HT-29 (cell line): ENCODE measurements at regions not wholly inside any gene's neighbourhood (a gene's known extent, or its start where the extent isn't known, plus 50 kb on each side); places are given as distances from the start of the nearest gene placed in this dataset.

ENCODE experiments used
- DNase-seq: peaks from one replicate; pipeline ENCODE4 v3.0.0-alpha.2; 2015; ENCODE audit warnings: low spot score

DNA sequence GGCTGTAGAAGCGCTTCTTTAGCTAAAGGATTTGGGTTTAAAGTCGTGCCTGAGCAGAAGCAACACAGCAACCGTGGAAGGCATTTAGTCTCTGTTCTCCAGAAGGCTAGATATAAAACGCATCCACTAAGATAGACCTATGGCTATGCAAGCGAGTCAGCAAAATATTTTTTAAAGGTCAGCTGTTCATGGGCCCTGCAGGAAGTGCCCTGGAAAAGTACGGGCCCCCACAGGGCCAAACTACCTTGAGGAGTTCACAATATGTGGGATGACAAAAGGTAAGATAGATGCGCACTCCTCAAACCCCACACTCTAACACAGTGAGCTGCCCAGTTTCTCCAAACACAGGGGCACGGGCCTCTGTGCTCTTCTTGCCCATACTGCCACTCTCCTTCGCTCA, 261.6 kb downstream of the VPS13C start:
- no peak for DNase-seq

DNA sequence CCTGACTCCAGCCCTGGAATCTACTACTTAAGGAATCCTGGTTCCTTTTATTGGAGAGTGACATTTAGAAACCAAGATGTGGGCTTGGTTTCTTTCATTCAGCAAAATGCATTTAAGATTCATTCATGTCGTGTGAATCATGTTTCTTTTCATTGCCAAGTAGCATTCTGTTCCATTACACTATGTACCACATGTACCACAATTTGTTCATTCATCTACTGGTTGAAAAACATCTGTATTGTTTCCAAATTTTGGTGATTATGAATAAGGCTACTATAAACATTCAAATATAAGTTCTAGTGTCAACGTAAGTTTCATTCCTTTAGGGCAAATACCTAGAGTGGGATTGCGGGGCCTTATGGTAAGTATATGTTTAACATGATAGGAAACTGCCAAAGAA, 264.2 kb downstream of the VPS13C start:
- no peak for DNase-seq

DNA sequence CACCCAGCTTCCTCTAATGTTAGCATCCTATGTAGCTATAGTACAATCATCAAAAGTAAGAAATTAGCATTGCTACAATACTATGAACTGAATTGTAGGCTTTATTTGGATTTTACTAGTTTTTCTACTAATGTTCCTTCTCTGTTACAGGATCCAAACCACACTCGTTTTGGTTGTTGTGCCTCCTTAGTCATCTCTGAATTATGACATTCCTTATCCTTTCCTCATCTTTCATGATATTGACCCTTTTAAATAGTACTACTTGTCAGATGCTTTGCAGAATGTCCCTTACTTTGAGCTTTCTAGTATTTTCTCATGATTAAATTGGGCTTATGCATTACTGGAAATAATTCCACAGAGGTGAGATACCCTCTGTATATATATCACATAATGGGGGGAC, 265.4 kb downstream of the VPS13C start:
- no peak for DNase-seq

DNA sequence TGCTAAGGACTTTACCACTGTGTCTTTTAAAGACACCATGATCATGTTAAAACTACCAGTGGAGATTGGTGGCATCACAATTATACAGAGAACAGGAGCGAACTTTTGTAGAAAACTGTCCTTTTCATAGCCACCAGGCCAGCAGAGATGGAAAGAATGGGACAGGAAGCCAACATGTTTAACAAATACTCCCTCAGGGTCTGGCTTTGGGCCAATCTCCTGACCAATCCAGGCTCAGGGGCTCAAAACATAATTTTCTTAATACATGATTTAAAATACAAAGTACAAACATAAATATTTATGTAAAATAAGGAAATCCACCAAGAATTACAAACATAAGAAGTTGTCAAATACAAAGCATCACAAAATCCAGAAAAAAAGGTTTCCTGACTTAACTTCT, 266.0 kb downstream of the VPS13C start:
- no peak for DNase-seq

DNA sequence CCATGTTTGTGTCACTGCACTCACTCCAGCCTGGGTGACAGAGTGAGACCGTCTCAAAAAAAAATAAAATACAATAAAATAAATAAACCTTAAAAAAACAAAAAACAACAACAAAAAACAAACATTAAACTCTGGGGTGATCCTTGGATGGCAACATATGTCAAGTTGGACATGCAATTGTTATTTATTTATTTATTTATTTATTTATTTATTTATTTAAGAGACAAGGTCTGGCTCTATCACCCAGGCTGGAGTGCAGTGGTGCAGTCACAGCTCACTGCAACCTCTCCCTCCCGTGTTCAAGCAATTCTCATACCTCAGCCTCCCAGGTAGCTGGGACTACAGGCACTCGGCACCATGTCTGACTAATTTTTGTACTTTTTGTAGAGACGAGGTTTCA, 275.5 kb downstream of the VPS13C start:
- DNase-seq, result no peak

DNA sequence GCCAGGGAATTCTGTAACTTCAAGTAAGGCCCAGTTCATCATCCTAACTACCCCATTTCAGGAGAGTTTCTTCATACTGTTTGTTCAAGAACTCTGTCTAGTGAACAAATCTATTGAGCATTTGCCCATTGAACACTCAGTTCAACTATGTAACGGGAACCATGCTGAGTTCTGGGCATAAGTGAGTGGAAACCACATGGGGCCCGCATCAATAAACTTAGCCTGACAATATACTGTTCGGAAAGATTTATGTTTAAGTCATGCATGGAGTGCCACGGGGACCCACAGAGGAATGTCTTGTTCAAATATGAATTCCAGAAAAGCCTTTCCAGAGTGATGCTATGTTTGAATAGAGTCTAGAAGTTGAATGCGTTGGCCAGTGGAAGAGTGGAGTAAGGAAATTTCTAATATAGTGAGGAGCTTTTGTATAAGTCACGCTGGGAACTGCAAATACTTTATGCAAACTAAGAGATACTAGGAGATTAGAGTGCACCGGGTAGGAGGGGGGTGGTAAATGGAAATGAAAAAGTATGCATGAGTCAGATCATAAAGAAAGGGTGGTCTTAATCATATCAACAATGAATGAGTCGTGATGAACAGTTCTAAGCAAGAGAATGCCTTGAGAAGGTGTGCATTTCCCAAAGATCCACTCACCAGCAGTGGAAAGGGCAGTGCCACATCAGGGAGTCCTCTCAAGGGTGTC, 279.8 kb downstream of the VPS13C start:
- no peak for DNase-seq

DNA sequence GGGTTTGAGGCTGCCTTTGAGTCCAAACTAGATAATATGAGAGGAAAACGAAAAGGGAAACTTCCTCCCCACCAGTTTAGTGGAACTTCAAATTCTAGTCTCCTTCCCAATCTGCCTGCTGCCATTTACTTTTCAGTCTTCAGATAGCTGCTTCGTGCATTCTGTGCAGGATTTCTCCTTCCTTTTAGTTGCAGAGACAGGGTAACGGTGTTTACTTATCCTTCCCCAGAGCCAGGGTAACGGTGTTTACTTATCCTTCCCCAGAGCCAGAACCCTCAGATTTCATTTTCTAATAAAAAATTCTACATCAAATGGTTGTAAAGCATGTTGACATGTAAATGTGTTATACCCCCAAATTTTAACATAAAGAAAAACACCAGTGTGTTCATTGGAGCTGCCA, 282.6 kb downstream of the VPS13C start:
- DNase-seq, result no peak

DNA sequence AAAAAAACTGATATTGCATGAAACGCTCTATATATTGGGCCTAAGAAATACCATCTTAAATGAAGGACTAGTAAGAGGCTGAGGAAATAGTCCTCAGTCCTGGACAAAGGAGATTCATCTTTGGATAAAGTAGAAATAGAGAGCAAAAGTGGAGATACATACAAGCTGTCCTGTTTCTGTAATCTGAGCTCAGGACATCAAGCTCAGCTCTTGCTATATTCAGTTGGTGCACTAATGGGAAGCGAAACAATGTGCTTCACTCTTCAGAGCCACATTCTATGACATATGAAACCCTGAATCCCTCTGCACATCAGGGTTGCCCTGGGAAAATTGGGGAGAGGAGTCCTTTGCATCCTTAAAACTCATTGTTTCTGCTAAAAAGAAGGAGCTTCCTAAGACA, 290.7 kb downstream of the VPS13C start:
- DNase-seq, result no peak

DNA sequence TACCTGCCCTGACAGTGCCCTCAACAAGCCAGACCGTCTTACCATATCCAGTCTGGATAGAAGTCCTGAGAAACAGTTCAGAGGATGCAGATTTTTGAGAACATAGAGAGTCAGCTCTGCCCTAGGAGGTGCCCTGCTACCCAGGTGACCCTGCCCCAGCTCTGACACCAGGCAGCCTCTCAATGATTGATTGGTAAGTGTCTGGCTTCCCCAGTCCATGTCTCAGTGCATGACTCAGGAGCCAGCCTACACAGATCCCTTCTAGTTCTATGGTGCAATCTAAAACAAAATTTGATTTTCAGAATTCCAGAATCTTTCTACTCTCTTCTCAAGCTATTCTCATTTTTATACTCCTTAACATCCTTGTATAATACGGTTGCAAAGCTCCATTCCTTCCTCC, 292.1 kb downstream of the VPS13C start:
- no peak for DNase-seq

DNA sequence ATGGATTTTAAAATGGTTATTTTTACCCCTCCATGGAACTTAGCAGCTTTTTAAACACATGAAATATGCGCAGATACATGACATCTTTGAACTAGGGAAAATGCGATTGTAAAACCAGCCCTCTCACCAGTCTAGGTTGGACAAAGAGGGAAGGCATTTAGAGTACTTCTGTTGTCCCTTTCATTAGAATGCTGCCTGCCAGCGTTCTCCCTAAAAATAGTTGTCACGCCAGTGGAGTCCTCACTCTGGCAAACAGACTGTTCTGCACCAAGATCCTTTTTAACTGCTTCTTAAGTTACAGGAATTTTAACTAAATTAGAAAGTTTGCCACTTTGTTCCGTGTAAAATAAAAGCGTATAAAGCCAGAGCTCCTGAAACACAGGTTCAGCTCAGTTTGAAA, 295.3 kb downstream of the VPS13C start:
- DNase-seq, result no peak

DNA sequence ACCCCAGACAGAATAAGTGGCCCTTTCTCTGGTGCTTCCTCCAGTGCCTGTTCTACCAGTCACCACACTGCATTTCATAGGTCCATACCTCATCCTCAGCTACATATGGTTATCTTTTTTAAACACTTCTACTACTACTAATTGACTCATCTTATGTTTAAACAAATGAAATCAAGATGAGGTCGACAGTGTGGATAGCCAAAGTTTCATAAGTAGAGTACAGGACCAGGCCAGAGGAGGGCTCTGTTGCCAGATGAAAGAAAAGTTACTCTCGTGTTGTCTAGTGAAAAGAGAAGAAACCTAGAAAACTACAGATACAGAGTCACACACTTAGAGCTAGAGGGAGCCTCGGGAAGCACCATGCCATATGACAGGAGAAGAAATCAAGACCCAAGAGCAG, 296.1 kb downstream of the VPS13C start:
- no peak for DNase-seq

DNA sequence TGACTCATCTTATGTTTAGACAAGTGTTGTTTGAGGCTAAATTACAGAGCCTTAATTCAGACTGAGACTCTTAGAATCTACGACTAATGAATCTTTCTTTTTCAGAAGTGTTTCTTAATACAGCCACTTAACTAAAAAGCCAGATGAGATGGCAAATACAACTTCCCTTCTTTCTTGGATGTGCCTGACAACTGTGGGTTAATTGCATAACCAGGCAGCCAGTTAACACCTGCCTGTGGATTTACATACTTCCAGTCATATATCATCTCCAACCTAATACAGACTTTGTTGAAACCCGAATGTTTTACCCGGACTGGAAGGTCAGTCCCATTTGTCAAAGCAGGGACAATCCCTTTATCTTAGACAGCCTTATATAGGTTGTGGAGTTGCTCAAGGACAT, 297.6 kb downstream of the VPS13C start:
- no peak for DNase-seq

DNA sequence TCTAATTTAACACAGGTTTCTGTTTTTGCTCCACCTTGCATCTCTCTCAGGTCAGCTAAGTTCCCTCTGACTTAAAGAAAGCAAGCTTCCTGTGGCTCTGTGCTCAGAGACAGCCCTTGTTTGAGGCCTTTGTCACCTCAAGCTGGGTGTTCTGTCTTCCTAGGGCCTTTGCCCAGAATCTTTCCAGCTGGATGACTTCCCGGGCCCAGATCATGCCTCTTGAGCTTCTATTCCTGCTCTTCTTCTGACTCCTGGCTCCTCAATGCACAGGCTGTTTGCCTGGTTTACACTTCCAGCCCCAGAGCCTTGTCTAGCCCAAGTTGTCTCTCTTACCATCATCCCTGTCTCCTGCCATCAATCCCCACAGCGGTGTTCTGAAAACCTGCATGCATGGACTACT, 300.6 kb downstream of the VPS13C start:
- DNase-seq, result no peak

DNA sequence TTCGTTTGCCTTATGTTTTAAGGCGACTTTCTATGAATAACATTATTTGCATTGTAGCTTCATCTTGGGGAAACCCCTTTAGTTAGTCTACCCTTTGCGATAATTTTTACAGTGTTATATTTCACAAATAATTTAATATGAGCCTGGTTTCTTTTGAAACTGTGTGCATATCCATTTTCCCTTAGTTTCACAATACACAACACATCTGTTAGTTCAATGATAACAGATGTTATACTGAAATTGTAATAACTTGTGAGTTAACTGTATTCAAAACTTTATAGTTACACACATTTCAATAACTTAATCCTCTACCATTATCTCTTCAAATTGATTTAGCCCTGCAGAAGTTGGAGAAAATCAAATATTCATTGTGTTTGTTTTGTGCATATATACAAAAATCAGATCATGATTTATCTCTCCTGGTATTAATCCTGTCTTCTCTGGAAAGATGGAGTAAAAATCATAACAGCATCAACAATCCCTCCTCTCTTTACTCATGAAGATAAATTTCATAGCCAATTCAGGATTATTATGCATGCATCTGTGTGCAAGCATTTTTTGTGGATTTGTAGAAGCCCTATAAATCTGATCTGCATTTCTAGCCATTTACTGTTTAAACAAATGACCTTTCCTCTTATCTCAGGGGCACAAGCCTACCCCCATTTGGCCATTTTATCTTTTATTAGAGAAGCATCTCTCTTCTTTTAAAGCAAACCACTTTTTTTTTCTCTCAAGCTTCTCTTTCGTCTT, 304.0 kb downstream of the VPS13C start:
- no peak for DNase-seq

DNA sequence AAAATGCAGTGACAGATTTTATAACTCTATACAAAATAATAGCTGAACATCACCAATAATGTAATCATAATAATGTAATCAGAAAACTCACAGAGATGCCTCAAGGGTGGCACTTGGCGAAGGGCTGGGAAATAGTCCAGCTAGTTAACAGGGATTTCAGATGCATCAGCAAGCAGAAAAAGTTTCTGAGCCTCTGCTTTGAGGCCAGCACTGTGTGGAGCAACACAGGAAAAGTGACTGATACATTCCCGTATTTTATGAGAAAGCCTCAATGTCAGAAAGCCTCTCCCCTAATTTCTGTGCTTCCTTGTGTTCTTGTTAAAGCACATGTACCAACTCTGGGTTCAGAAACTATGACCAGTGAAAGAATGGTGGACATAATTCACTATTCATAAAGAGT, 304.8 kb downstream of the VPS13C start:
- DNase-seq, result no peak

DNA sequence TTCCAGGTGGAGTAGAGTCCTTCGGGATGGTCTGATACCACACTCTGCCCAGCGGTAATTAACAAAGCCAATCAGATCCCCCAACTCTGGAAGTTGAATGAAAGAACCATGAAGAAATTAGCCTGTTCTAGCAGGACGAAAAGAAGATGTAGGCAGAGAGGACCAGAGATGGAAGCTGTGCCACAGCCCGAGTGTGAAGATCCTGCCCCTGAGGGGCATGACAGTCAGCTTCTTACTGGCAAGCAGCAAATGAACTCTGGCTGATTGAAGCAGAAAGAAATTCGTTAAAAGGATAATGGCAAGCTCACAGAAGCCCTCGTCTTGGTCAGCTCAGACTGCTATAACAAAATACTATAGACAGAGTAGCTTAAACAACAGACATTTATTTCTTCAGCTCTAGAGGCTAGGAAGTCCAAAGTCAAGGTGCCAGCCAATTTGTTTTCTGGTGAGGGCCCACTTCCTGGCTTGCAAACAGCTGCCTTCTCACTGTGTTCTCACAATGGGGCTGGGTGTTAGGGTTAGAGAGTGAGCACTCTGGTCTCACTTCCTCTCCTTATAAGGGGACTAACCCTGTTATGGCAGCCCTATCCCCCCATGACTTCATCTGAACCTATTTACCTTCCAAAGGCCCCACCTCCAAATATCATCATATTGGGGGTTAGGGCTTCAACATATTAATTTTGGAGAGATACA, 307.1 kb downstream of the VPS13C start:
- no peak for DNase-seq

DNA sequence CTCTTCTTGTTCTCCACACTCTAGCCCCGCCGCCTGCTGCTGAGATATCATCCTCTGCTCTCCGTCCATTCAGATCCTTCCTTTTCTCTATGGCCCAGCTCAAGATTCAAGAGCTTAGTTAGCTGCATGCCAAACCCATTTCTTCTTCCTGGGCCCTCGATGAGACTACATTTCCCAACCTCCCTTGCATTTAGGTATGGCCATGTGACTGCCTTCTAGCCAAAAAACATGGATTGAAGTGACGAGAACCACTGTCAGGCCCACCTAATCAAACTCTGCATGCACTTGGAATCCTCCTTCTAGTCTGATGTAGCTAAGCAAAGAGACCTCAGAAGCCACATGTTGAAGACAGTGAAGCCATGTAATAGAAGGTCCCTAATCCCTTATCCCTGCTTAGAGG, 308.2 kb downstream of the VPS13C start:
- no peak for DNase-seq

DNA sequence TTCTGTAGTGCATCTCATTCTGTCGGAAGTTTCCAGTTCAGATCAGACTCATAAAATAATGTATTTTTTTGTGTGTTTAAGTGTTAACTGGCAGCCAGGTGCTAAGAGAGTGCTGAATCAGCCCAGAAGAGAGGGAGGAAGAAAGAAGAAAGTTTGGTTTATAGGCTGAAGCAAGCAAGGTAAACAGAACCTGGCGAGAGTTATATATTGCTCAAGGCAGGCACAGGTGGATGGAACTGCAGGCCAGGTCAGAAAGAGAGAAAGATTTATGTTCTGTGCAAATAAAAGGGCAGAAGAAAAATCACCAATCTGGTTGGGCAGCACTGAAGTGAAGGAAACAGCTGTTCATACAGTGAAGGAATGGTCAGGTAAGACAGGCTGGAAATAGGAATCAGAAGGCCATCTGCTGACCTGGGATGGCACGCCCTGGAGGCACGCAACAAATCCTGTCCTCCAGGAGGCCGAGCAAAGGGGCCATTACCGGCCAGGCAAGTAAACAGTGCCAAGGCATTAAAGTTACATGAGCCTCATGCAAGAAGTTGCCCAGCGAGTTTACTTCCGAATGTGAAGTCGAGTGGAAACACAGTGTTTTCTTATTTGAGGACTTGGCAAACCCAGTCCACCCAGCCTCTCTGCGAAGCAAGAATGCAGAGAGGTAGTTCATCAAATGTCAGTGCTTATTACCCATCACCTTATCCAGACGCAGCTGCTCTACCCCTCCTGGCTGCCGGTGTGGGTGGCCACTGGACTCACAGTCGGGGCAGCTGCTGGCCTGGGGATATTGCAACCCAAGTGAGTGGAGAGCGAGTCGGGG, 309.8 kb downstream of the VPS13C start:
- peak; percentile 82 for DNase-seq

DNA sequence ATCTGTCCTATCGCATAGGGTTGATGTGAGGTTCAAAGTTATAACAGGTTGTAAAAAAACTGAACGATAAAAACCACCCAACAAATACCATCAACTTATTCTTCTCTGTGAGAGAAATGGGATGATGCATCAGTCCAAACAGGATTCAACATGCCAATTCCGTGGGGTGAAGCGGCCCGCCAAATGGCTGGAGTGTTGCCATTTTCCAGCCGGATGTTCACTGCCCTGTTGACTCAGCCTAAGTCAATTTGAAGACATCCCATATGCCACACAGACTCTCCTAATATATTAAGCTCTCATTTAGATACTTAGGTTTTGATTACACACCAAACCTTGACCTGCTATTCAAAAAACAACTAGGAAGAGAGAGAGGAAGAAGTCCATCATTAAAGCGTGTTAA, 311.1 kb downstream of the VPS13C start:
- DNase-seq, result peak; percentile 72

DNA sequence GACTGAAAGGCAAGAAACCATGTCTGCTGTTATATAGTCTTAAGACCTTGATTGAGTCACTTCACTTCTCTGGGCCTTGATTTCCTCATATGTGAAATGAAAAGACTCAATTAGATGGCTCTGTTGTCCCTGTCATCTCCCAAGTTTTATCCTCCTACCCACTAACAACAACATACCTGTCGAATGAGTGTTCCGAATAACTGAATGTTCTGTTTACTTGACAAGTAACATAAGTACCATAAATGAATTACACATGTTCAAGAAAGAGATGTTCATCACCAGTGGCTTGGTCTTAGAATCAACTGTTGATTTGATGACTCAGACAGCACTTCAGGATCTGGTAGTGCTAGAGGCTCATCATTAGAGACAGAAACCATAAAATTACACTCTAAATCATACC, 311.7 kb downstream of the VPS13C start:
- no peak for DNase-seq

DNA sequence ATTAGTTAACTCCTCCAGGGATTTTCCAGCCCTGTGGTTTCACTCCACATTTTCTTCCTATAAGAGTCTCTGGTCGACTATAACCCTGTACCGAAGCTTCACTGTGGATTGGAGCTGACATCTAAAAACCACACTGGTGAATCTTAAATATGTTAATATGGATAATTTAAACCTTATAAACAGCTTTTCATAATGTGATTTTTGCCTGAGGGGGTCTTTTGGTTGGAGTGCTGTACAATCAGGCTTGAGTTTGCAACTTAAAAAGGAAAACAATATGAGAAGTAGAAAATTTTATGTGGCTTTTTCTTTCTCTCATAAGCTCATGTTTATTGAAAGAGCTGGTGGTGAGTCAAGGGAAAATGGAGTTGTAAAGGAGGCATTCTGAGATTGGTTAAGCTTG, 313.7 kb downstream of the VPS13C start:
- no peak for DNase-seq

DNA sequence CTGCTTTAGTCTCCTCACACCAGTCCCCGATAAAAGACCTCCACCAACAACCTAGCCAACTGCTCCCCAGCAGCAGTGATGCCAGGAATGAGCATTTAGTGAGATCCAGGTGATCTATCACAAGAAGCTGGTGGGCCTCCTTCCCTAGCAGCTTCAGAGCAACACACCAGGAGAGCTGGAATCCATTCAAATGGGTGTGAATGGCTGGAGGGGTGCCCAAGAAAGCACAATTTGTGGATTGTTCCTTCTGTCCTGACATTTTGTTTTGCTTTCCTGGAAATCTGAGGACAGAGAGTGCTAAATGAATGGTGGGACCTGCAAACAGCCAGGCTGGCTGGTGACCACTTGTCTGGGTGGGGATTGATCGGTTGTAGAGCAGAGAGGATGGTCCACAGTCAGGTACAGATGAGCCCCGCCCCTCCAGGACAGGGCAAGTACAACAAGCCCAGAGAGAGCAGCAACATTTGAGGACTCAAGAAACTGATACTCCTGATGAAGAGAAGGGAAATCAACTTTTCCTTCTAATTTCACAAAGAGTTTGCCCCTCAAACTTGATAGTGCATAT, 316.8 kb downstream of the VPS13C start:
- no peak for DNase-seq
